C4-2B (cell line): ENCODE measurements at regions not wholly inside any gene's neighbourhood (a gene's known extent, or its start where the extent isn't known, plus 50 kb on each side); places are given as distances from the start of the nearest gene placed in this dataset.
A peak's percentile ranks its signal among the peaks of the same experiment; 100 is the strongest.

Experiments
- H3K27ac ChIP-seq: fragments of 450-650 bp; 2 replicates; pipeline ENCODE4 v1.5.1; 2017
- ZFX ChIP-seq: fragments of 450-650 bp; IDR thresholded peaks from 2 replicates; pipeline ENCODE4 v1.6.1; 2017
- TF ChIP-seq, protein P1 (sequence below): fragments of 450-650 bp; conservative IDR thresholded peaks from 2 replicates; pipeline ENCODE4 v1.5.1; 2017; ENCODE audit warnings: mild to moderate bottlenecking

DNA sequence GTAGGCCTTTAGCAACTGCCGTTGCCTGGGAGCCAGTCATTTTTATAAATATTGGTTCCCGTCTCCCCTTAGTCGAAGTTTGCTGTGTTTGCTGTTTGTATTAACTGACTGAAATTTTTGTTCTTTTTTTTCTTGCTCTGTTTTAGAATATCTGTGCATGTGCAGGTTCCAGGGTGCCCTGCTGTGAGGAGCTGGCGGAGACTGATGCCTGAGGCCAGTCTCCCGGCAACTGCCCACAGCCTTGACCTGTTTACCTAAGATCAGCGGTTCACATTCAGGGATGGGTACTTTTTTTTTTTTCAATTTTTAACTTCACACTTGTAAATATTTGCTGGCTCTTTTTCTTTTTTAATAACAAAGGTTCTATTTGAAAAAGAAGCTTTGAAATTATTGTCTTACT lies 262.6 kb upstream of the ADAMTS16 start:
- TF ChIP-seq, protein P1, sequence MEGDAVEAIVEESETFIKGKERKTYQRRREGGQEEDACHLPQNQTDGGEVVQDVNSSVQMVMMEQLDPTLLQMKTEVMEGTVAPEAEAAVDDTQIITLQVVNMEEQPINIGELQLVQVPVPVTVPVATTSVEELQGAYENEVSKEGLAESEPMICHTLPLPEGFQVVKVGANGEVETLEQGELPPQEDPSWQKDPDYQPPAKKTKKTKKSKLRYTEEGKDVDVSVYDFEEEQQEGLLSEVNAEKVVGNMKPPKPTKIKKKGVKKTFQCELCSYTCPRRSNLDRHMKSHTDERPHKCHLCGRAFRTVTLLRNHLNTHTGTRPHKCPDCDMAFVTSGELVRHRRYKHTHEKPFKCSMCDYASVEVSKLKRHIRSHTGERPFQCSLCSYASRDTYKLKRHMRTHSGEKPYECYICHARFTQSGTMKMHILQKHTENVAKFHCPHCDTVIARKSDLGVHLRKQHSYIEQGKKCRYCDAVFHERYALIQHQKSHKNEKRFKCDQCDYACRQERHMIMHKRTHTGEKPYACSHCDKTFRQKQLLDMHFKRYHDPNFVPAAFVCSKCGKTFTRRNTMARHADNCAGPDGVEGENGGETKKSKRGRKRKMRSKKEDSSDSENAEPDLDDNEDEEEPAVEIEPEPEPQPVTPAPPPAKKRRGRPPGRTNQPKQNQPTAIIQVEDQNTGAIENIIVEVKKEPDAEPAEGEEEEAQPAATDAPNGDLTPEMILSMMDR, result no peak
- no peak for TF ChIP-seq ZFX

DNA sequence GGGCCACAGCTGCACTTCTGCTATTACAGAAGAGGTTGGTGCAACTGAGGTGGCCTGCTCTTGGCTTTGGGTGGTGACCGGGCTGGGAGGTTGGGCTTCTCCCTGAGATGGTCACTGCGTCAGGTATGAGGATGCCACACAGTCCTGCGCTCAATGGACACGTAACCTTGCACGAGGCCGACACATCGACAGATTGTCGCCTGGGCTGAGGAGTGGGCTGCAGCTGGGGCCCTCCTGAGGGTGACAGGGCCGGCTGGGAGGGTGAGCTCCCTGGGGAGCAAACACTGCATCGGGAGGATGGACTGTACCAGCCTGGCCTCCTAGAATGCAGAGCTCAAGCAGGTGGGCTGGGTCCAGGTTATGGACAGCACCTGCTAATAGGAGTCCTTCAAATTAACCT lies 261.1 kb upstream of the ADAMTS16 start:
- no peak overlapping the region for H3K27ac ChIP-seq
- TF ChIP-seq ZFX, result no peak
- TF ChIP-seq, protein P1, result no peak

More for the DNA sequence above, 262.6 kb upstream of the ADAMTS16 start:
- H3K27ac ChIP-seq, result no peak overlapping the region

DNA sequence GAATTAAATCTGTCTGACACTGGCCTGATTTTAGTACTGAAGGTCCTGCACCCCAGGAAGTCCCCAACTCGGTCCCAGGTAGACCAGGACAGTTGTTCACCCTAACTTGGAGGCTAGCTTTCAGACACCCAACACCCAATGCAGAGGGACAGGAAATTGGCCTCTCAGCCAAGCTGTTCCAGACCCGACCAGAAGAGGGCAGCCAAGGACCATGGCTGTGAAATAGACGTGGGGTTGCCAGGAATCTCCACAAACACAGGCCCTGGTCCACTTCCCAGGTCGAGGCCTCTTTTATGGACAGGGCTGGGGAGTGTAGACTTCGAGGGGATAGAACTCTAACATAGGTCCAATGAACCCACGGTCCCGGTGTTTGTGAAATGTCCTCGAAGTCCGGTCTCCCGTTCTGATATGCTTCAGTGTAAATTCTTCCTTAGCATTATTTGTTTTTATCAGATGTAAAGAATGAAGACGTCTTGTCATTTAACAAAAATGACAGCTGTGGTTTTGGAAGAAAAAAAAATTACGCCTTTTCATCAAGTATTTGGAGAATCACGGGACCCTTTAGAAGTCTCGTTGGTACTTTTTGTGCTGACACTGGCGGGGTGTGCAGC lies 260.3 kb upstream of the ADAMTS16 start:
- TF ChIP-seq, protein P1, result peak; percentile 97
- no peak for TF ChIP-seq ZFX
- no peak overlapping the region for H3K27ac ChIP-seq

DNA sequence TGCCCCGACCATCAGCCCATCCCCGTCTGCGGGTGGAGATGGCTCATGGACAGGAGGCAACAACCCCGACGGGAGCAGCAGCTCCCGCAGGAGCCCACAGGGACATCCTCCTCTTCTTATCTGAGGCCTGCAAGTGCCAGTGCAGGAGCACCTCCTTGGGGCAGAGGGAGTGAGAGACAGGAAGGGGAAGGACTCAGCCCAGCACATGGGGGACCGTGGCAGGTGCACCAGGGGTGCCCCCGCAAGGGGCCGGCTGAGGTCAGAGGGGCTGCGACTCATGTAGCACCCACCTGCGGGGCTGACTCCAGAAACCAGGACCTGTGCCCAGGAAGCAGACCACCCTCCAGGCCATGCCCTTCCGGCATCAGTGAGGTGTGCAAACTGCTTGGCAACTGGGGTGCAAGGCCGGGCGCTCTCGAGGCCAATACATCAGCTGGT lies 259.8 kb upstream of the ADAMTS16 start:
- no peak overlapping the region for H3K27ac ChIP-seq
- no peak for TF ChIP-seq ZFX
- TF ChIP-seq, protein P1, result no peak

DNA sequence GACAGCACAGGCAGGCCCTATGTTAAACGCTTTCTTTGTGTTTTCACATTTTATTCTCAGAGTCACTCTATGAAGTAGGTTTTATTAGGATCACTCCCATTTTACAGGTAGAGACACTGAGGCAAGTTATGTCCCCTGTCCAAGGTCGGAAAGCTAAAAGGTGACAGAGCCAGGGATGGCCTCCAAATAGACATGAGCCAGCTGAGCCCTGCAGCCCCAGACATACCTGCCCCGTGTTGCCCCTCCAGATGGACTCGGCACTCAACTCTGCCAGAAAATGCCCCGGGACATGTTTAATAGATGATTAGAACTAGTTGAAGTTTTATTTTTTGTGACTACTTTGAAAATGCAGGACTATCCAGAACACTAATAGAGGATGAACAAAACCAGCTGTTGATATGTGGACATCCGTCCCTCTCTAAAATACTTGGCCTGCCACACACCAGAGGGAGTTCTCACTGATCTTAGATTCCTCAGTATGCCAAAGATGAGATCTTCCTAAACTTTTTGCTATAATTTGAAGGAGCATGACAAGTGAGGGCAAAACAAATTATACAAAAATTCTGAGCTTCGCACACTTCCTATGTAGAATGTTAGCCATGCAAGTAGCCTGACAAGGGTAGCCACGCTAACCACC lies 258.6 kb upstream of the ADAMTS16 start:
- no peak overlapping the region for H3K27ac ChIP-seq
- TF ChIP-seq, protein P1, result no peak
- TF ChIP-seq ZFX, result no peak

DNA sequence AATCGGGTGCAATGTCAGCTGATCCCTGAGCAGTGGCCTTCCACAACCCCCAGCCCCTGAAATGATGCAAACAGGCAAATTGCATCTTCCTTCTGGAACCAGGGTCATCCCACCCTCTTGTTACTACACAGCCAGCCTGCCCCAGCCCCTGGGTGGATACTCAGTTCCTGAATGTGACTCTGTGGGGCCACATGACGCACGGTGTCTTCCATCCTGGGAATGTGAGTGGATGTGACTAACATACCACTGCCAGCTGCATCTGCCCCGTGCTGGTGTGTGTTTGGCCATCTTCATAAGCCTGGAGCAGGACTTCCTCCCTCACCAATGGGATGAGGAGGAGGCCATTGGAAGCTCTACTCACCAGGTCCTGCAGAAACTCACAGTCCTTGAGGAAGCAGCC lies 257.9 kb upstream of the ADAMTS16 start:
- no peak overlapping the region for H3K27ac ChIP-seq
- no peak for TF ChIP-seq ZFX
- TF ChIP-seq, protein P1, result no peak

DNA sequence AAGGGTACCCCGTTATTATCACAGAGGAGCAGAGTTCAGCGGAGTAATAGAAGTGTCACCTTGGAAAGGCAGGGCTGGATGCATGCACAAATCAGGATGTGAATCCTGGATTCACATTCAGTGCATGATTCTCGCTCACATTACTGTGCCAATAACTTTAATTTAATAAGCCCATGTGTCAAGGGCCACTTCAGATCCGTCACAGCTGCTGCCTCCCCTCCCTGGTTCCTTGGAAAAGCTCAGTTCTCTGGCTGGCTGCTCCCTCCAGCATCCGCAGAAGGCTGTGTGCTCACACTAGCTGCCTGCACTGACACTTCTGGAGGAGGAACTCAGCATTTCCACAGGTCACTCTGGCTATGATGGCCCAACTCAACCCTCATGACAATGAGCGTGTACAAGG lies 256.8 kb upstream of the ADAMTS16 start:
- H3K27ac ChIP-seq, result no peak overlapping the region
- TF ChIP-seq, protein P1, result no peak
- no peak for TF ChIP-seq ZFX
